HG02884 (cell line): ENCODE measurements at regions not wholly inside any gene's neighbourhood (a gene's known extent, or its start where the extent isn't known, plus 50 kb on each side); places are given as distances from the start of the nearest gene placed in this dataset.

Experiments used
- ATAC-seq: cut with Tn5 transposase; IDR thresholded peaks from one replicate; pipeline ENCODE4 v1.9.1; 2021; ENCODE audit warnings: mild to moderate bottlenecking, moderate library complexity; ENCODE audit not compliant: unreplicated experiment

- ATAC-seq: no peak
Observed at GRCh38 chr10:78356291-78356900, 322.7 kb downstream of the RPS24 start.

GRCh38 chr10:78357141-78358063 is 323.7 kb downstream of the RPS24 start:
- no peak for ATAC-seq

DNA sequence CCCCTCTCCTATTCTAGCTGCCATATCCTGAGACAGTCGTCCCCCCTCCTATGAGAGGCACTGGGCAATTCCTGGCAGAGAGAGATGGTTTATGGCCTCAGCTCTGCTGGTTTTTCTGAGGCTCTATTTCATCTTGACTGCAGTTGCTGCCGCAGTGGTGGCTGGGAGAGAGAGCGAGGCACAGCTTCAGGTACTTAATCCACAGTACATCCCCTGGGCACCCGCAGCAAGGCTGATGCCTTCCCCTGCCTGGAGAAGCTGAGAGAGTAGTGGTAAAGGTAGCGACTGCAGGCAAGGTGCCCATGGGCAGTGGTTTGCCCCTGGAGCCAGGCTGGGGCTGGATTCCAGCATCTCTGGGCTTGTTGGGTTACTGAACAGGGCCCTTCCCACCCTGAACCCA is 324.7 kb downstream of the RPS24 start:
- no peak for ATAC-seq

- no peak for ATAC-seq
Observed at GRCh38 chr10:78358982-78359381, 325.3 kb downstream of the RPS24 start.

GRCh38 chr10:78359640-78360091 is 326.0 kb downstream of the RPS24 start:
- no peak for ATAC-seq

DNA sequence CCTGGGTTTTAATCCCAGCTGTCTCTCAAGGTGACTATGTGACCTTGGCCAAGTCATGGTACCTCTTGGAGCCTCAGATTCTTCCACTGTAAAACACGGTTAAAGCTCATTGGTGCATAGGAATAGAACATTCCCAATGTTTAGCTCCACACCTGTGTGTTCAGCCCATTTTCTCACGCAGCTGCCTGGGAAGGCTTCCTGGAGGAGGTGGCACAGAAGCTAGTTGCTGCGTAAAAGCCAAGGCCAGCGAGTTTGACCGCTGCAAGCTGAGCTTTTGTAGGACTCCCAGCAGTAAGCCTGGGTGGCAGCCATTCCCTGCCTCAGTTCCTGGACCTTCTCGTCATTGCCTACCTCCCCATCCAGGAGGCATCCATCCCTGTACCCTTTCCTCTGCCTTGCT is 326.6 kb downstream of the RPS24 start:
- no peak for ATAC-seq

DNA sequence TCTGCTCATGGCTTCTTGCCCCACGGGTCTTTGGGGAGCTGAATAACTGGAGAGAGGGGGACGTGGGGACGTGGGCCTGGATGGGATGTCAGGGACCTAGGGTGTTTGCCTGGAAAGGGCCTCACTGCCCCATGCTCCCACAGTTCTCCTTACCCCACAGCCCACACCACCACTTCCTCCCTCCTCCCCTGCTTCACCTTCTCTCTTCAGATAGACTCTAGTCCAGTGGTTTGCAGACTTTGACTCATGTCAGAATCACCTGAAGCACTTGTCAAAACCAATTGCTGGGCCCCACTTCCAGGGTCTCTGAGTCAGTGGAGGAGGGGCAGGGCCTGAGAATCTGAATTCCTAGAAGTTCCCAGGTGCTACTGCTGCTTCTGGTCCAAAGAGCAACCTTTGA is 327.4 kb downstream of the RPS24 start:
- ATAC-seq: no peak

- ATAC-seq: no peak
Observed at GRCh38 chr10:78362406-78363022, 328.9 kb downstream of the RPS24 start.

GRCh38 chr10:78363190-78363589 is 329.5 kb downstream of the RPS24 start:
- no peak for ATAC-seq

DNA sequence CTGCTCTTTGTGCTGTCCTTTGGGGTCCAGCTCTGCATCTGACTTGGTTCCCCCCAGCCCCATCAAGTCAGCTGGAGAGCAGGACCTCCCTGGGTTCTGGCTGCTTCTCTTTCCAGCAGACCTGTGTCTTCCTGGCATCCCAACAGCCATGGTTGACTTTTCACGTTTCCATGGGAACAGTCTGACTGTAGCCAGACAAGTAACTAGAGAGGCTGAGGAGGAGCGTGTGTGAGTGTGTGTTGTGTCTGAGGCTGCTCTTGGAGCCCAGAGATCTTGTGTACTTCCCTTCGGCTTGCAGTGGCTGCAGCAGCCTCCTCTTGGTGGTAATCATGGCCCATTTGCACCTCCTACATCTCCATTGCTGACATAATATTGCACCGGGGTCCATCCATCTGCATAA is 332.0 kb downstream of the RPS24 start:
- no peak for ATAC-seq

GRCh38 chr10:78366663-78367411 is 333.2 kb downstream of the RPS24 start:
- no peak for ATAC-seq

- no peak for ATAC-seq
Observed at GRCh38 chr10:78367751-78368150, 334.1 kb downstream of the RPS24 start.

- ATAC-seq: no peak
Observed at GRCh38 chr10:78371136-78371535, 337.5 kb downstream of the RPS24 start.

- ATAC-seq: no peak
Observed at GRCh38 chr10:78372806-78373205, 339.1 kb downstream of the RPS24 start.

DNA sequence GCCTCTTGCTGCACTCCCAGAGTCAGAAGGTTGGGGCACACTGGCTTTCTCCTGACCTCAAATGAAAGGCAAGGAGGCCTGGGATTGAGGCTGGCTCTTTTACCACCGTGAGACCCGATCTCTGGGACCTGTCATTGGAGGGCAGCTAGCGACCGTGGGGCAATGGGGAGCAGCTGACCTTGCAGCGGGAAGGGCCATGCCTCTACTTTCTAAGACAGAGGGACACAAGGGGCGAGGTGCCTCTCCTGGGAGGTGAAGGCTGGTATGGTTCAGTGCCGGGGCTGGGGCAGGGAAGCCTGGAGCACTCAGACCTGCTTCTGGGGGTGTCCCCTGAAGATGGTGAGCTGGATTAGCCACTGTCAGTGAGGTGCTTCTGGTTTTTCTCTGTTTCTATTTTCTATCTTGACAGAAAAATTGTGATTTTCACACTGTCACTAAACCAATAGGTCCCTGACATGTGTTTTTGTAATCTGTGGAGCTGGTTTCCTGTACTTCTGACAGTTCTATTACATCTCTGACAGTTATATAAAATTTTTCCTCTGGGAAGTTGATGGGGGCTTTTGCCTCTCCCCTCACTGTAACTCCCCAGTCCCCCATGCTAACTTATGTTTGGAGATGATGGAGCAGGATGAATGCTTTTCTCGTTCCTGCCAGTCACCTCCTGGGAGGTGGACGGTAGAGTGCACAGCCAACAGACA is 340.8 kb downstream of the RPS24 start:
- ATAC-seq: no peak

DNA sequence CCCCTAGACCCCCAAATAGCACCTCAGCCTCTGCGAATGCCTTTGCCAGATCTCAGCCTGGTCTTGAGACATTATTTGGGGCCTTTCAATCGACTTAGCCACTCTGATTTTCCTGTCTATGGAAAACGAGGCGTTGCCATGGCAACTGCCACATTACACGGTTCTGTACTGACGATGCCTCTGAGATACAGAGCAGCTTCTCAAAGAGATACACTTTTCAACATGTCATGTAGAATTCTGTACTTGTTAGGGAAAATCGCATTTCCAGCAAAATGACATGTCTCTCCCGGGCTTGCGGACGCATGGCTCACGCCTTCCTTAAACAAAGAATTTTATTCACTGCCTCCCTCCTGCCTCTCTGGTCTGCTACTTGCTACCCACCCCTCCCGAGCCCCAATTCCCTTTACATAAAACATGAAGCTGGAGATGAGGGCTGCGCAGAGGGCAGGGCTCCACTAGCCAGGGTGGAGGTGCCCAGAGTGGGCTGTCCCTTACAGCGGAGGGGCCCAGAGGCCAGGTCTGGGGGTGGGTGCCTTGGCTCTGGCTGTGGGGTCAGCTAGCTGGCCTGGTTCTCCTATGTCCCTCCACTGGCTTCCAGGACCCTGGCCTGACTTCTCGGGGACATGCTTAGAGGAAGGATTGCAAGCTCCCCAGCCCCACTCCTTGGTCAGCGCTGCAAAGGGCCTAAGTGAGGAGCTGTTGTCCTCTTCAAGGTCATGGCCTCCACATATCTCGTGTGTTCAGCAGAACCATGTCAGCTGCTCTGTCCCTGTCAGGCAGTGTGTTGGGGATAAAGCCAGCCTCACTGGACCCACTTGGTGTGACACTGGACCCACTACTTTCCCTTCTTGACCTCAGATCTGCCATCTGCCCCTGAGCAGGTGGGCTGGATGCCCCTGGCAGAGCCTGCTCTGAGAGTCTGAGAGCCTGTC is 342.5 kb downstream of the RPS24 start:
- no peak for ATAC-seq

GRCh38 chr10:78377356-78377755 is 343.7 kb downstream of the RPS24 start:
- ATAC-seq: no peak

DNA sequence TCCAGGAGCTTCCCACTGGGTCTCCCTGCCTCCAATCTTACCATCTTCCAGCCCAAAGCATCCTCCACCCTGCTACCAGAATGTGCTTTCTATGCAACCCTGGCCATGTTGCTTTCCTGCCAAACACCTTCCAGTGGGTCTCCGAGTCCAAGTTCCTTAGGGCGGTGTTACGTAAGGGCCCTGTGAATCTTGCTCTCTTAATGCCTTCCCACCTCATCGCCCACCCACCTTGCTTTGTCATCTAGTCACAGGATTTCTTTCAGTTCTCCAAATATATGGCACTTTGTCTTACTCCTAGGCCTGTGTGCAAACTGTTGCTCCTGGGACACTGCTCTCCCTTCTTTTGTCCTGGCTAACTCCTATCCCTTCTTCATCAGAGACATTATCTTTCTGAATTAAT is 344.5 kb downstream of the RPS24 start:
- ATAC-seq: no peak

DNA sequence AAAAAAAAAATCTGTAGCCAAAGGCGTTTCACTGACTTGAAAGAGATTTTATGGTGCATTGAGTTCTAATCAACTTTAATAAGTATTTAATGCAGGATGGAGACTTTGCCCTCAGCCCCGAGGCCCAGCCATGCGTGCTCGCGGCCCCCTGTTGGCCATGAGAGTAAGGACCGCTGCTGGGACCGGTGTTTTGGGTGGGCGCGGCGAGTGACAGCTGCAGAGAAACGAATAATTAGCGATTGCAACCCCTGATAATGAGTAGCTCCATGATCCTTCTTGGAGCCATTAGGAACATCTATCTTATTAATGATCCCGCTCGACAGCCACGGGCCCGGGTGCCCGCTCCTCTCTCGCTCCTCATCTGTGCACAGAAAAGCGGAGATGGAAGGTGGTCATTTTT is 347.4 kb downstream of the RPS24 start:
- no peak for ATAC-seq
